H1 (cell line): ENCODE measurements at regions not wholly inside any gene's neighbourhood (a gene's known extent, or its start where the extent isn't known, plus 50 kb on each side); places are given as distances from the start of the nearest gene placed in this dataset.

Source experiments
- CTCF ChIA-PET: fragments of 300-600 bp; sonication (Branson Sonifier 250); formaldehyde crosslinking; loops from one replicate; lab custom pipeline; 2021; ENCODE audit not compliant: partially characterized antibody; lab: Charles Lee
- POLR2A ChIA-PET: fragments of 300-600 bp; sonication (Branson Sonifier 250); formaldehyde crosslinking; loops from one replicate; lab custom pipeline; 2021; ENCODE audit warnings: inconsistent platforms; ENCODE audit not compliant: partially characterized antibody; lab: Charles Lee
- DNase-seq, 2 experiments: peaks; one replicate each; pipeline versions ENCODE4 v3.0.0 to v3.0.0-alpha.2; 2010 to 2022; ENCODE audit warnings: low spot score in 2 of 2, low read depth in 1 of 2, mixed read lengths in 1 of 2
- FAIRE-seq: peaks from 2 replicates; lab custom pipeline; 2011; peaks lifted over from hg19 to GRCh38; lab: Jason Lieb, UNC
- H2AFZ ChIP-seq: 2 replicates; pipeline ENCODE4 v1.8.1; 2012; ENCODE audit warnings: low read length, inconsistent platforms
- H2AK5ac ChIP-seq: 2 replicates; pipeline ENCODE4 v1.6.1; 2013; ENCODE audit warnings: low read depth, low read length
- H2BK120ac ChIP-seq: replicated peaks from 2 replicates; pipeline ENCODE3; 2013; ENCODE audit warnings: low read depth, low read length, inconsistent platforms
- H2BK12ac ChIP-seq: 2 replicates; pipeline ENCODE4 v1.6.1; 2013; ENCODE audit warnings: low read depth, low read length
- H2BK15ac ChIP-seq: 2 replicates; pipeline ENCODE4 v1.6.1; 2013; ENCODE audit warnings: low read length
- H2BK20ac ChIP-seq: 2 replicates; pipeline ENCODE4 v1.6.1; 2013; ENCODE audit warnings: low read length
- H2BK5ac ChIP-seq: 2 replicates; pipeline ENCODE4 v1.6.1; 2013; ENCODE audit warnings: low read depth, low read length
- H3K14ac ChIP-seq: 2 replicates; pipeline ENCODE4 v1.6.1; 2013; ENCODE audit warnings: inconsistent platforms; ENCODE audit not compliant: insufficient read length
- H3K18ac ChIP-seq: 2 replicates; pipeline ENCODE4 v1.6.1; 2013; ENCODE audit warnings: low read length; ENCODE audit errors: extremely low read depth
- H3K23ac ChIP-seq: 2 replicates; pipeline ENCODE4 v1.6.1; 2013; ENCODE audit warnings: inconsistent platforms; ENCODE audit not compliant: insufficient read length
- H3K23me2 ChIP-seq: 2 replicates; pipeline ENCODE4 v1.6.1; 2013; ENCODE audit warnings: low read depth, low read length
- H3K27ac ChIP-seq: 2 replicates; pipeline ENCODE4 v1.6.1; 2011; ENCODE audit warnings: low read depth, low read length, inconsistent platforms
- H3K27me3 ChIP-seq, 4 experiments: replicated peaks in 1 of 4; 1 replicate in 1 of 4; 2 replicates in 3 of 4; pipeline versions ENCODE4 v1.6.1 to v1.8.1; 2011 to 2013; ENCODE audit warnings: low read length in 3 of 4, mild to moderate bottlenecking in 3 of 4, inconsistent platforms in 2 of 4, mixed read lengths in 2 of 4, moderate library complexity in 1 of 4; ENCODE audit not compliant: control insufficient read depth in 3 of 4, insufficient read depth in 3 of 4; ENCODE audit errors: extremely low read depth in 1 of 4
- H3K36me3 ChIP-seq, 4 experiments: 2 replicates each; pipeline versions ENCODE4 v1.6.1 to v1.8.1; 2011 to 2013; ENCODE audit warnings: mild to moderate bottlenecking in 4 of 4, low read length in 3 of 4, moderate library complexity in 2 of 4, control low read depth in 1 of 4, inconsistent platforms in 1 of 4; ENCODE audit not compliant: insufficient read depth in 4 of 4, control insufficient read depth in 2 of 4
- H3K4ac ChIP-seq: replicated peaks from 2 replicates; pipeline ENCODE3; 2013; ENCODE audit warnings: low read length, low read depth, mixed read lengths, inconsistent platforms; ENCODE audit not compliant: insufficient read length
- H3K4me1 ChIP-seq, 4 experiments: replicated peaks in 1 of 4; 1 replicate in 1 of 4; 2 replicates in 3 of 4; pipeline versions ENCODE4 v1.6.1 to v1.8.1; 2011 to 2013; ENCODE audit warnings: low read length in 3 of 4, inconsistent platforms in 2 of 4, mixed read lengths in 1 of 4; ENCODE audit not compliant: insufficient read depth in 4 of 4, control insufficient read depth in 3 of 4
- H3K4me2 ChIP-seq, 2 experiments: 2 replicates each; pipeline versions ENCODE4 v1.6.1 to v1.8.1; 2011 to 2013; ENCODE audit warnings: low read depth in 2 of 2, low read length in 2 of 2, control low read depth in 1 of 2, inconsistent platforms in 1 of 2, mild to moderate bottlenecking in 1 of 2; ENCODE audit not compliant: insufficient read depth in 1 of 2
- H3K4me3 ChIP-seq, 4 experiments: fragments of 200-600, 300-600 bp in 1 of 4; sonication (generic), shearing (Covaris generic), sonication (Bioruptor Twin) in 1 of 4; 2 replicates each; pipeline versions ENCODE4 v1.5.1 to v1.8.1; 2011 to 2016; ENCODE audit warnings: low read length in 4 of 4, low read depth in 3 of 4, control low read depth in 2 of 4, inconsistent platforms in 2 of 4, mild to moderate bottlenecking in 2 of 4, mixed read lengths in 1 of 4, moderate library complexity in 1 of 4; ENCODE audit not compliant: insufficient read depth in 2 of 4; ENCODE audit errors: extremely low read depth in 1 of 4
- H3K56ac ChIP-seq: replicated peaks from 2 replicates; pipeline ENCODE3; 2013; ENCODE audit warnings: low read depth, mild to moderate bottlenecking, mixed read lengths, low read length, inconsistent platforms; ENCODE audit not compliant: insufficient read length
- H3K79me1 ChIP-seq: 2 replicates; pipeline ENCODE4 v1.6.1; 2013; ENCODE audit warnings: low read depth, low read length, control low read depth
- H3K79me2 ChIP-seq, 2 experiments: 2 replicates each; pipeline versions ENCODE4 v1.6.1 to v1.8.1; 2012 to 2013; ENCODE audit warnings: low read length in 2 of 2, mild to moderate bottlenecking in 2 of 2, inconsistent platforms in 1 of 2; ENCODE audit not compliant: insufficient read depth in 2 of 2, control insufficient read depth in 1 of 2
- H3K9ac ChIP-seq, 4 experiments: replicated peaks in 1 of 4; 1 replicate in 1 of 4; 2 replicates in 3 of 4; pipeline versions ENCODE4 v1.6.1 to v1.8.1; 2011 to 2013; ENCODE audit warnings: low read depth in 3 of 4, low read length in 3 of 4, control low read depth in 2 of 4, mild to moderate bottlenecking in 2 of 4, moderate library complexity in 2 of 4, inconsistent platforms in 1 of 4; ENCODE audit errors: extremely low read depth in 1 of 4
- H3K9me3 ChIP-seq, 2 experiments: 2 replicates each; pipeline versions ENCODE4 v1.6.1 to v1.8.1; 2012 to 2013; ENCODE audit warnings: mild to moderate bottlenecking in 2 of 2, moderate library complexity in 2 of 2, control low read depth in 1 of 2, inconsistent platforms in 1 of 2, low read depth in 1 of 2, low read length in 1 of 2, mixed read lengths in 1 of 2; ENCODE audit not compliant: insufficient read depth in 2 of 2
- H4K20me1 ChIP-seq, 2 experiments: replicated peaks in 1 of 2; 2 replicates each; pipeline versions ENCODE3 to v1.8.1; 2011 to 2013; ENCODE audit warnings: inconsistent platforms in 2 of 2, low read length in 2 of 2, mild to moderate bottlenecking in 1 of 2; ENCODE audit not compliant: insufficient read depth in 2 of 2, control insufficient read depth in 1 of 2
- H4K5ac ChIP-seq: 2 replicates; pipeline ENCODE4 v1.6.1; 2013; ENCODE audit warnings: low read length, low read depth, mixed read lengths, inconsistent platforms; ENCODE audit not compliant: insufficient read length
- H4K8ac ChIP-seq: 2 replicates; pipeline ENCODE4 v1.8.0; 2013; ENCODE audit warnings: mild to moderate bottlenecking, moderate library complexity, low read length, inconsistent platforms; ENCODE audit not compliant: insufficient read depth; ENCODE audit errors: extremely low read depth
- H4K91ac ChIP-seq: replicated peaks from 2 replicates; pipeline ENCODE3; 2013; ENCODE audit warnings: low read length, mixed read lengths, inconsistent platforms; ENCODE audit not compliant: insufficient read length
- KDM1A ChIP-seq: fragments of 200-600, 300-600 bp; sonication (generic); IDR thresholded peaks from 2 replicates; pipeline ENCODE4 v1.7.1; 2016; ENCODE audit warnings: mild to moderate bottlenecking, low read length, borderline replicate concordance
- NRF1 ChIP-seq: IDR thresholded peaks from 2 replicates; pipeline ENCODE4 v1.6.1; 2011; ENCODE audit warnings: mild to moderate bottlenecking, low read depth, low read length, improper control_type of control experiment
- WGBS, 2 experiments: shearing (Covaris generic) in 1 of 2; methylation state at CpG; one replicate each; pipeline versions ENCODE4 v1.1.6 to v1.1.7; 2013 to 2015; ENCODE audit warnings: low lambda C conversion rate in 2 of 2, mixed read lengths in 2 of 2, inconsistent platforms in 1 of 2, low coverage in 1 of 2, missing lambda C conversion rate in 1 of 2; ENCODE audit not compliant: insufficient replicate concordance in 2 of 2, insufficient coverage in 1 of 2, insufficient read length in 1 of 2; ENCODE audit errors: extremely low coverage in 1 of 2, missing lambda C conversion rate in 1 of 2; 5-methylcytosine and 5-hydroxymethylcytosine counted together

GRCh38 chr16:5715155-5715554 lies 617.6 kb upstream of the EEF2KMT start:
- Histone ChIP-seq H2BK120ac (no peak overlapping the region), H3K79me1 (no peaks in the 10 kb centered on the region), H4K20me1 (peaks cover 0 to under 1% of the 10 kb centered on the region in 2 experiments), H3K4me2 (no peak overlapping the region), H3K27ac (no peak overlapping the region), H2BK12ac (no peak overlapping the region), H2BK5ac (no peak overlapping the region), H3K56ac (no peak overlapping the region), H3K4me3 (no peak overlapping the region), H3K27me3 (no peaks in the 10 kb centered on the region), H4K5ac (no peak overlapping the region), H4K8ac (no peak overlapping the region), H2AK5ac (no peak overlapping the region), H3K18ac (no peak overlapping the region), H2BK20ac (no peak overlapping the region), H4K91ac (no peak overlapping the region), H3K23me2 (no peaks in the 10 kb centered on the region), H3K14ac (no peak overlapping the region), H3K4ac (no peak overlapping the region), H3K79me2 (no peaks in the 10 kb centered on the region), H3K9ac (no peak overlapping the region), H3K4me1 (no peaks in the 10 kb centered on the region), H3K23ac (no peak overlapping the region), H2BK15ac (no peak overlapping the region), H3K9me3 (no peaks in the 10 kb centered on the region), H3K36me3 (no peaks in the 10 kb centered on the region), H2AFZ (no peak overlapping the region)
- ChIA-PET POLR2A (no interaction called here), CTCF (no interaction called here)
- FAIRE-seq (no peak), DNase-seq (no peak)
- 70% methylated on average over 2 of the region's 2 CpGs; no CpG with 5 or more reads in 1 of the 2 experiments for WGBS, 2 experiments
- TF ChIP-seq NRF1: no peak
- TF ChIP-seq KDM1A: no peak
